DMS 273 (cell line): ENCODE measurements at regions not wholly inside any gene's neighbourhood (a gene's known extent, or its start where the extent isn't known, plus 50 kb on each side); places are given as distances from the start of the nearest gene placed in this dataset.

Experiments
- DNase-seq: peaks from one replicate; lab custom pipeline; 2025; ENCODE audit not compliant: unreplicated experiment; lab: John Stamatoyannopoulos, UW

DNA sequence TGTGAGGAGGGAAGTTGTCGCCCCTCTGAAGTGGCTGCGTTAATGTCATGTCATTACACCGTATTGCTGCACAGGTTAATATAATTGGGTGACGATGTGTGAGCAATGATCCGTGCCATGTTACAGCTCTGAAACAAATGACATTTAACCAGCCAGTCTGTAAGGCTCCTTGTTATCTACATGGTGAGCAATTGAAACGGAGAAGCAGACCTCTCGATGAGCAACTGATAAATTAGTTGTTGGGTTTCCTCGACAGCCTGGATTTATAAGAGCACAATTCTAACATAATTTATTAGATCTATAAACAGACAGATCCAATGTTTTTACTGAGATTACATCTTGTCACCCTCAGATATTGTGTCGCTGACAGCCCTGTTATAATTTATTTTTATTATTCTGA, 49.9 kb upstream of the MAFB start:
- DNase-seq, result no peak

DNA sequence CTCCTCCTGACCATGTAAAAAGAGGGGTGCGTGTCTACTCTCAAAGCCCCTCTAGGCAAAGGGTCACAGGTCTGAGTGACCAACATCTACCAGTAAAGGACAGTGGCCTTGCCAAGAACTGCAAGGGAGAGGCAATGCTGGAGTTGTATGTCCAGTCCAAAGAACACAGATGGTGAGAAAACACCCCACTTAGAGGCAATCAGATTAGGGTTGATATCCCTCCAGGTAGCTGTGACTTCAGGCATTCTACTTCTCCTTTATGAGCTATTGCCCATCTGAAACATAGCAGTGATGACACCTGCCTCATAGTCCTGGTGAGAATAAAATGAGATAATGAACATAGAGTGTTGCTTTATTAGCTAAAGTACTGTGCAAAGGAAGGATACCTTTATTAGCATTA, 50.8 kb upstream of the MAFB start:
- DNase-seq, result no peak

DNA sequence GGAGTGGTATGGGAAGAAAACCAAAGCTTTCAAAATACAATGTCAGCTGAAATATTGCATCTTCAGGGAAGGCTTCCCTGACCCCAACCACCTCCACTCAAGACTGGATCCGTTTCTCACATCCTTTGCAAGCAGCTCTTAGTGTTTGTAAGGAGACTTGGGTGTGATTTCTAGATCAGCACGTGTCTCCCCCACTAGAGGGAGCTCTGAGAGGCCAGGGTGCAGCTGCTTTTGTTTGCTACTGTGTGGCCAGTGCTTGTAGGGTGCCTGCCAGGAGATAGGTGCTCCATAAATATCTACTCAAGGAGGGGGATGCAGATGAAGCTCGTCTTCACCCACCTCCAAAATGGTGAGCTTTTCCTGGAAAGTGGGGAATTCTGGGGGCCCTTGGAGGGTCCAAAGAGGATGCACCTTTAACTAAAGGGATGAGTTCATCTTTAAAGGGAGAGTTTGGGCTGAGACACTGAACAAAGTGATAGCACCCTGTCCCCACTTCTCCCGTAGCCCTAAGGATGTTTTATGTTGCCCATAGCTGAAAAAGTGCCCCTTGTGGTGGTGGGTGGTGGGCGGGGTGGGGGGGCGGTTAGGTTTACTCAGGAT, 52.6 kb upstream of the MAFB start:
- DNase-seq, result peak; percentile 75

DNA sequence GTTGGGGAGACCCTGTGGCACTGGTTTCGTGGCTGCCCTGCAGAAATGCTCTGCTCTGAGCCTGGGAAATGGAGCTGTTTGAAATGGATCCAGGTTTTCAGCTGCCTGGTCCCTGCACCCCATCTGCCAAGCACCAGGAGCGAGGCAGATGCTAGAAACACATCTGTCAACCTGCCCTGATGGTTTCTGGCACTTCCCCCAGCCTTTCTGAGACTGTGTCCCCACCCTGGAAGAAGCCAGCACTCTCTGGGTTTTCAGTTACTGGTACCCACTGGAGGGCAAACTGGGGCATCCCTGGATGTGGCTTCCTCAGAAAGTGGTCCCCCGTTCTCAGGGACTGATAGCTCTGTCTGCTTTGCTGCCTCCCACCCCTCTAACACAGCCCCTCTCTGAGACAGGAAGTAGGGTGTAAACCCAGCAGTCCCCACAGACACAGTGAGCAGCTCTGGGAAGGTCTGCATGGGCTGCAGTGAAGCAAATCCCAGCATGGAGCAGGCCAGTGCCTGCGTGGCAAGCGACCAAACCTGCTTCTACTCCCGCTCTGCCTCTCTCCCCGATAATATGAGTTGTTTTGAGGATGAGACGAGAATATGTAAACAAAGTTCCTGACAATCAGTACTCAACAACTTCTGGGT, 54.2 kb upstream of the MAFB start:
- DNase-seq, result peak; percentile 89

DNA sequence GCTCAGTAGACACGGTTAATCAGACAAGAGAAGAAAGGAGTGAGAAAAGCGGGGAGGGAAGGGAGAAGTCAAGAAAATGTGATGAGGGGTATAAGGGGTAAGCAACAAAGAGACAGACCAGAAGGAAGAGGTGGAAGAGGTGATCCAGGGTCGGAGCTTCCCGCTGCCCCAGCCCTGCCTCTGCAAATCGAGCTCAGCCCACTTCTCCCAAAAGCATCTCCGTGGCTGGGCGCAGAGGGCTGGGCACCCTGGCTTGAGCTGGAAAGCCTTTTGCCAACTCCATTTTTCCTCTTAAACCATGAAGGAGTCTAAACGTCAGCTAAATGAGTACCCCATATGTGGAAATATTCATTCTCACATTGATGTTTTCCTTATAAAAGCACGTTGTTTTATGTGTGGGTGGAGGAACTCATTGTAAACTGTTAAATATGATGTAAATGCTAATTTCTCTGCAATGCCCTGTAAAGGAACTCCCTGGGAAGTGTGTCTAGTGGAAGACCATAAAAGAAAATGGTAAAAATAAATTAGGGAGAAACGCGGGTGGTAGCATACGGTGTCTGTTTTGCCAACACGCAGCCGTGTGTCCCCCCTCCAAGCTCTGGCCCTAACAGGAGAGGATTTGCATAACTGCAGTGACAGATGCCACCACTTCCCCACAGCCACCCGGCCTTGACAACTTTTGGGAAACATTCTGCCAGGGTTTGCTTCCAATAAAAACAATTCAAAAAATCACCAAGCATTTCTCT, 55.2 kb upstream of the MAFB start:
- peak; percentile 46 for DNase-seq

DNA sequence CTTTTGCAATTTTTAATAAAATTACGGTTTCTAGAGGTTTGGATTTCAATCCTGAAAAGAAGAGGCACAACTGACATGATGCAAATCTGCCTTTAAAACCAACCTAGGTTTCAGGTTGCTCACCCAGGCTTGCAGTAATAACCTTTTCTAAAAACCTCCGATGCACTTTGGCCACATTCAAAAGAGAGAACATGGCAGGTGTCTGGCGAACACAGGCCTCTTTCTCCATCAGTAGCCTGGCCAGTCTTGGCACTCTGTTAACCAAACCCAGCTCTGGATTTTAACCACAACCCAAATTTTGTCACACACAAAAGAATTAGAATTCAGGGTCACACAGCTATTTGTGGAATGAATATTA, 55.8 kb upstream of the MAFB start:
- DNase-seq, result peak; percentile 31

DNA sequence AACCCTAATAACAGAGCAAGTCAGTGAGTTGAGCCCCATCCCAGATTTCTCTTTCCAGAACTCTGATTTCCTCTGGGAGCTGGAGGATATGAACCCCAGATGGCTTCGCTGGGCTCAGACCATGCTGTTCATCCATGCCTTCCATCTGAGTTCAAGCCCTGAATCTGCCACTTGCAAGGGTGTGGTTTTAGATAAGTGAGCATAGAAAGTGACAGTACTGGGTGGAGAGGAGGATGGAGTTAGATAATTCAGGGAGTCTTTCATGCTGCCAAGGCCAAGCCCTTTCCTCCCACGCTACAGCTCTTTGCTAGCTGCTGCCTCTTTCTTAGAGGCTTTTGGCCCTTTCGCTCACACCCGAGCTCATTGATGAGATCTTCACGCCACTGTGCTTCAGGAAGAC, 57.2 kb upstream of the MAFB start:
- DNase-seq, result peak; percentile 27

DNA sequence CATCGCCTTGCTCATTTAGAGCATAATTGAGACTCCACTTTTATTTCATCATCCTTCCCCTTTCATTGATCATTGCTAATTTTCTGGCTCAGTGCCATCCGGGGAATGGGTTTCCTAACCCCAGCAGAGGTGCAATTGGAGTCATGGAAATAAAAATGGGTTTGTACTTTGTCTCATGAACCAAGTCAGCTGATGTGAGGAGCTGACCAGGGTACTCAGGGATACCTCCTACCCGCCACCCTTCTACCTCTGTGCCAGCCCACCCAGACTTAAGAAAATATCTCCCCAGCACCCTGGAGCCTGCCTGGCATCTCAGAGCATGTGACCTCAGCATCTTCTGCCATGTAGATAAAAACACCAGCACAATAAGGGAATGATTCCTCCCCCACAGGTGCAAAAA, 59.1 kb upstream of the MAFB start:
- DNase-seq, result no peak

DNA sequence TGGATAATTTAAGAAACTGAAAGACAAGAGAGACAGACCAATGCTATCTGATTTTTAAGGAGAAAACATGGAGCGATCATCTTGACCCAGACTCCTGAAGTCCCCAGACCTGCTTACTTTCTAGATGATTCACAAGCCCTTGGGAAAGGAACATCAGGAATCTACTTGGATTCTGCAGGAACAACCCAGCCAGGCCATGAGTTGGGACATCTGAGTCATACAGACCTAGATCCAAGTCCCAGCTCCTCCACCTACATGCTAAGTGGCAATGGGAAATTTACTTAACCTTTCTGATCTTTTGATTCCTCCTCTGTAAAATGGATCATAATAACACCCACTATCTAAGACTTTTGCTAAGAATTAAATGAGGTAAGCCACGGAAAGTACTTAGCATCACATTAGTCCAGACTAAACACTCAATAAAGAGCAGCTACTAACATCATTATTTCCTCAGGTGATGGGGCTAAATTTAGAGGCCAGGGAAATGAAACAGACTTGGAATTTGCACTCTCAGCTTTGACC, 61.0 kb upstream of the MAFB start:
- DNase-seq, result no peak

DNA sequence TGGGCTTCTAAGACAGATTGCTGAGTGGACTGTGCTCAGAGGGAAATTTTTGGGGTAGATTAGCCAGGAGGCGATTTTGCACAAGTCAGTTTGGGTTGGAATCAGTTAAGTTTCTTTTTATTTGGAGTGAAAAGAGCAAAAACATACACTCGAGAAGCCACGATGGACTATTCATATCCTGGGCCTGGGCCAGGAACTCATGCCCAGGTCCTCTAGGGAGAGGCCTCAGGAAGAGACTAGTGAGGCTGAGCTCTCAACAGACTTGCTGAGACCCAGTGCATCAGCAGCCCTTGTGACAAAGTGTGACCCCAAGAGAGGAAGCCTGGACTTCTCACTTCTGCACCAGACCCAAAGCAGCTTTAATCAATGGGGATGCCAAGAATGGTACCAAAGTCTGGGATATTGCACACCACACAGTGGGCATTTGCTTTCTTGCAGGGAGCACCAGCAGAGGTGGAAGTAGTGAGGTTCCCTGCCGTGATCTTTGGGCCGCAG, 61.6 kb upstream of the MAFB start:
- DNase-seq, result no peak

DNA sequence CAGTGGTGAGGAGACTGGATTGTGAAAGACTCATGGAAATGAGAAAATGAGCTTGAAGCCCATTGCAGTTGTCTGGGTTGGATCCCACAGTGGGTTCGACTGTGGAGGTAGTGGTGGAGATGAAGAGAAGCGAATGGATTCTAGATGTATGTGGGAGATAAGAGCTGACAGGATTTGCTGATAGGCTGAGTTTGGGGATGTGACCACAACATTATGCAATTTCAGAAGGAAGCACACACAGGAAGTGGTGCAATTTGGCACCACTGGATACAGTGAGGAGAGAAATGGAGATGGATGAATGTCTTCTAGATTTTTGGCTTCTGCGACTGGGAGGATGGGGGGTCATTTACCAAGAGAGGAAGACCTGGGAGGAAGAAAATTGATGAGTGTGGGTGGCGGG, 64.4 kb upstream of the MAFB start:
- no peak for DNase-seq

DNA sequence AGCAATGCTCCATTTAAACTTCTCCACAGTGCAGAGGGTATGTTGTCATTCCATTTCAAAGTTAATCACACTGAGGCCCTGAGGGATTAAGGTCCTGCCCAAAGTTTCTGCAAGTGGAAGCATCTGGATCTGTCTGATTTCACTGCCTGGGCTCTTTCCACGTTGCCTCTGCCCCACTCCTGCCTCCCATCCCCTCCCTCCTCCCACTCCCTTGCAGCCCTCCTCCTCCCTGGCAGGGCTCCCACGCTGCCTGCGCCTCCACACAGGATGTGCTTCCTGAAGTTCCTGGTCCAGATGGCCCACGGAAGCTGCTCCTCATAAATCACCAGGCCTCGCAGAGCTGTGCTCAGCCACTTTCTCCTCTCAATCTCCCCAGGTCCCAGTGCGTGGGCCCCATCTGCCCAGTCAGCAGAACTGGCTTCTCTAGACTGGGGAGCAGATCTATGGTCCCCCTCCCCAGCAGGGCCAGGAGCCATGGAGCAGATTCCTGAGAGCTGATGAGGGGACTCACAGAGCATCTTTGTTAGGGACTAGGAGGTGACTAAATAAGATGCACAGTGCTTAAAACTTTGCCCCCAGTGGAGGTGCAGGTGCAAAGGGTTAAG, 65.4 kb upstream of the MAFB start:
- peak; percentile 55 for DNase-seq

DNA sequence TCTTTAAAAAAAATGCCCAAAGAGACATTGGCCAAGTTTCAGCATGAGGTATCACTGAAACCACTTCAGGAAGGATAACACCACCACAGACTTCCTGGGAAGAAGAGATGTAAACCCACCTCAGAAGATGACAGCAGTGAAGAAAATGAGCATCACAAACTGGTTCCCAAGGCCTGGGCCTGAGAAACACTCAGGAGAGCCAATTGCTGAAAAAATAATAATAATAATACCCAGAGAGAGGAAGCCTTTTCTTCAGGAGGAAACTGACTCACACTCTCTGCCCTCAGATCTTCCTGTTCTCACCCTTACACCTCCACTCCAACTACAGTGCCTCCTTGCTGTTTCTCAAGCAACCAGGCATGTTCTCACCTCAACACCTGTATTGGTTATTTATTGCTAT, 68.1 kb upstream of the MAFB start:
- DNase-seq, result no peak

DNA sequence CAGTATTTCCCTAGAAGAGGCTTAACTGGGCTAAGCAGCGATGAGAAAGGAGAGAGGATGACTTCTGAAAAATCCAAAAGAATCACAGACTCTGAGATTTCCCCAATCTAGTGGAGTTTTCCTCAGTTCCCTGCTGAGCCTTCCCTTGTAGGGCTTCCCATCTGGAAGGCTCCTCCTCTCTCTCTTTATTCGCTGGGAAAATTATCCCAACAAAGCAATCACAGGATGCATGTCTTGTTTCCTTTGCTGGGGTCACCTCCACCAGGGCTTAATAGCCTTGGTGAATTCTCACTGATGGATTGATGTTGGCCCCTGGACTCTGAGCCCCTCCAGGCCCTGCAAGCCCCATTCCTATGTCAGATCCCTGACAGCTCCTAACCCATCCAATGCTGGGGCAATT, 69.8 kb upstream of the MAFB start:
- no peak for DNase-seq

DNA sequence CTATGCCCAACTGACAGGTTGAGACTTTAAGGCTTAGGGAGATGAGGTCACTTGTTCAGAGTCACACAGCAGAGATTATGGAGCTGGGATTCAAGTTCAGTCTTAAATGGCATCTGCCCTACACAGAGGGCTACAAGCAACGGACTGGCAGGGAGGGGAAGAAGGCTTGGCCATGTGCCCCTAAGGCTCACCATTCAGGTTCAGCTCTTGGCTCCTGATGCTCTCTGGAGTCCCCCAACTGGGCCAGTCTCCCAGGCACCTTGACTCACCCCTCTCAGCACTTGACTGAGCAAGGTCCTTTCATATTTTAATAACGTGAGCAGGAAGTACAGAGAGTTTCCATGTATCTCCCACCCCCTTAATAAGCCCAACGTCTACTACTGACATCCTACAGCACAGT, 71.4 kb upstream of the MAFB start:
- no peak for DNase-seq

DNA sequence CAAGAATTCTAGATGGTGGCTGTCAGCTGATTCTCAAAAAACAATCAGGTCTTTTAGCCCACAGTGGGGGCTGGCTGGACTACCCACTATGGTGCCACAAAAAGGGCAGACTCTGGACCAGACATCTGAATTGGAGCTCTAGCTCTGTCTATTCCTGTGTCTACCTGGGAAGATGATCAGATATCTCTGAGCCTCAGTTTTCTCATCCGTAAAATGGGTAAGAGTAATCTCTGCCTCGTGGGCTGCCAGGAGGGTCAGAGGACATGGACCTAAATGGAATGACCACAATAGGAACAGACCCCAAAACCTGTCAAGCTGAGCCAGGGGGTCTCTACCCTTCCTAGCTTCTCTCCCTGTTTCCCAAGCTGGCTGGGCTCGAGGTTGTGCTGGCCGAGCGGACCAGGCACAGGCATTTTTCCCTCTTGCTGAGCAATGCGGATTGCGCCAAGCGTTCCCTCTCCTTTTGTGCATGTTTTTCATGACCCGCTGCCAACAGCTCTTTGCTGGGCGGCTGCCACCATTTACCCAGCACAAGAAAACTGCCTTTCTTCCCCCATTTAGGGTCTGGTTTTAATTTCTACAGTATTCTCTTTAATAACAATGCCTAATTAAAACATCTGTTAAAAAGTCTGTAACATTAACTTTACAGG, 74.7 kb upstream of the MAFB start:
- DNase-seq, result no peak

DNA sequence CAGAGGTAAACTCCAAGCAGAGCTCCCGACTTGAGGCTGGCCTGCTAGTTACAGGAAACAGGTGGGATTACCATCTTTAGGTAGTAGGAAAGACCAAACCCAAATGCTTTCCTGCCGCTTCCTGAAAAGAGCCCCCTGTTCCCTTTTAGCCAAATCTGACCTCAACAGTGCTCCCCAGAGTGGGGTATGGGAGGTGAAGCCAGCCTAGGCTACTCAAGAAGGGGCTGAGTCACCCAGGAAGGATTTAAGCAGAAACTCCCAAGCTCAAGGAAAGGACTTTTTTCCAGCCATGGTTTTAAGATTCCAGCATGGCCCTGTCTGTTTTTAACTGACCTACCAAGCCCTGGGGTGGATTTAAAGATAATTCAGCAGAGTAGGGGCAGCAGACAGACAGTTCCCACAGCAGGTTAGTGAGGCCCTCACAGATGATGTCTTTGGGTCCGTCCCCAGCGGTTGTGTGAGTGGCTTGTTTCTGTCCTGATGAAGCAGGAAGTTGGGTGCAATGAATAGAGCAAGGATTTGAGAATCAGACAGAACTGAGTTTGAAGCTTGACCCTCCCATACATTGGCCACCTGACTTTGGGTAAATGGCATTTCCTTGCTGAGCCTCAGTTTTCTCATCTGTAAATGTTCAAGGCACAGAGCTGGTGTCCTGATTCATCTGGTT, 76.9 kb upstream of the MAFB start:
- DNase-seq, result no peak

DNA sequence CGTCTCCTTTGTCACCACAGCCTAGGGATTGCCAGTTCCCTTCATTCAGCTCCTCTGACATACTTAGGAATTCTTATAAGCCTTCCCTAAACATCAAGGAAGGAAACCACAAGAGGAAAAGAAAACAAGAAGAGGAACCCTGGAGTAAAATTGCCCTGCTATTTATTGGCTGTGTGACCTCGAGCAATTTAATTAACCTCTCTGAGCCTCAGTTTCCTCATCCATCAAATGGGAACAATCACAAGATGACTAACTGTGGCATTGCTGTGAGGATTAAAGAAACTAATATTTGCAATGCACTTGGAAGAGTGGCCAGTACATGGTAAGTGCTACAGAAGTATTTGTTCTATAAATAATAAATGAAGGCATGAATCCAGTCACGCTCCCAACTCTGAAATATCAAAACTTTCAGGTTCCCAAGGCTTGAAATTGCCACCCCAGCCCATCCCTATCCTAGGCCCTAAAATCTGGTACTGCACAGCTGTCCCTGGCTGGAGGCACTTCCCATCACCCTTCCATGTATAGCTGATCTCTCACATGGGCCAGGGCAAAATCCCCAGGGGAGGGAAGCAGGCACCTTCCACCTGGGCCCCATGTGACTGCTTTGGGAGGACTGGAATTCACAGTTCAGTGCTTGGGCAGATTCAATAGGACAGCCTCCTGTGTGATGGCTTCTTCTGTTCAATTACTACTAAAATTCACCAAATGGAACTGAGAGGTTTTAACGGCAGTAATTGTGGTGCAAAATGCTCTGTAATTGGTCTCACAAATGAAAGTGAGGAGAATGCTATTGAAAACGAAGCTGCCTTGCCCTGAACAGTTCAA, 78.0 kb upstream of the MAFB start:
- no peak for DNase-seq

DNA sequence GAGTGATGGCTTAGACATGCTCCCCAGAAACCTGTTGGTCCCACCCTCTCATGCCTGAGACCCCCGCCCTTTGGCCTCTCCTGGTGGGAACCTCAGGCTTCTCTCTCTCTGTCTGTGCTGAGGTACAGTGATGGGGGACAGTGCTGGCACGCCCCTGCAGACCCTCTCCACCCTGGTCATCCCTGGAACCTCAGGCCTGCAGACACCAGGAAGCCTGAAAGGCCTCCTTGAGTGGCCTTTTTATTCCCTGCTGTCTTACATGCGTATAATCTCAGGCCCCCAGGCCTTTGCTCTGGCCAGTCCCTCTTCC, 78.5 kb upstream of the MAFB start:
- DNase-seq, result no peak

DNA sequence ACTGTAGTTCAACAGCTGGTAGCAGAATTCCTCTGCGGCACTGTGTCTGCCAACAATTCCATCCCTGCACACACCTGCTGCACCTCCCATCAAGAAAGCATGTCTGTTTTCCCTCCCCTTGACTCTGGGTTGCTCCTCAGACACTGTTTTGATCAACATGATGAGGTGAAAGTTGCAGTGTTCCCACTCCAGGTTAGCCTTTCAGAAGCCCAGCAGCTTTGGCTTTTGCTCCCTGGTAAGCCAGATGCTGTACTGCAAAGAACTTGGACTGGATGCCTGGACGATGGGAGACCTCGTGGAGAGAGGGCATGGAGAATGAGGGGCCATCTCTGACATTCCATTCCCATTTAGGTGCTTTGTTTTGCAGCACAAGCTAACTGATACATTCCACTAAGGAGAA, 79.1 kb upstream of the MAFB start:
- no peak for DNase-seq
